KMS-11 (cell line): ENCODE measurements at regions not wholly inside any gene's neighbourhood (a gene's known extent, or its start where the extent isn't known, plus 50 kb on each side); places are given as distances from the start of the nearest gene placed in this dataset.

Experiments used
- H2AFZ ChIP-seq: fragments of 200-600 bp; sonication (generic); 2 replicates; pipeline ENCODE4 v1.6.1; 2016; ENCODE audit warnings: antibody characterized with exemption, mixed run types, low read depth
- H3K27ac ChIP-seq: fragments of 200-600 bp; sonication (generic); 2 replicates; pipeline ENCODE4 v1.6.1; 2016; ENCODE audit warnings: mild to moderate bottlenecking, mixed run types
- H3K27me3 ChIP-seq: fragments of 200-600 bp; sonication (generic); 2 replicates; pipeline ENCODE4 v1.6.1; 2017; ENCODE audit warnings: mild to moderate bottlenecking, low read depth, mixed run types, moderate library complexity; ENCODE audit not compliant: insufficient read depth
- H3K36me3 ChIP-seq: fragments of 200-600 bp; sonication (generic); 2 replicates; pipeline ENCODE4 v1.6.1; 2017; ENCODE audit warnings: mild to moderate bottlenecking, mixed run types; ENCODE audit not compliant: insufficient read depth
- H3K4me1 ChIP-seq: fragments of 200-600 bp; sonication (generic); 2 replicates; pipeline ENCODE4 v1.6.1; 2016; ENCODE audit warnings: mild to moderate bottlenecking, low read depth, mixed run types; ENCODE audit not compliant: poor library complexity, severe bottlenecking
- H3K4me2 ChIP-seq: fragments of 200-600 bp; sonication (generic); 2 replicates; pipeline ENCODE4 v1.7.0; 2016; ENCODE audit warnings: mild to moderate bottlenecking, mixed run types
- H3K4me3 ChIP-seq: fragments of 200-600 bp; sonication (generic); IDR thresholded peaks from 2 replicates; pipeline ENCODE4 v1.6.1; 2017; ENCODE audit warnings: low read depth, low read length, mixed read lengths; ENCODE audit not compliant: insufficient read depth
- H3K79me2 ChIP-seq: fragments of 200-600 bp; sonication (generic); 2 replicates; pipeline ENCODE4 v1.6.1; 2016; ENCODE audit warnings: low read depth, mixed run types; ENCODE audit not compliant: insufficient read depth
- H3K9ac ChIP-seq: fragments of 200-600 bp; sonication (generic); 2 replicates; pipeline ENCODE4 v1.6.1; 2016; ENCODE audit warnings: mild to moderate bottlenecking, mixed run types
- H4K20me1 ChIP-seq: fragments of 200-600 bp; sonication (generic); 2 replicates; pipeline ENCODE4 v1.6.1; 2016; ENCODE audit warnings: mild to moderate bottlenecking, mixed run types; ENCODE audit not compliant: insufficient read depth
- TF ChIP-seq, protein P1 (sequence below): fragments of 200-600 bp; sonication (generic); conservative IDR thresholded peaks from 2 replicates; pipeline ENCODE4 v1.6.1; 2017; ENCODE audit warnings: low read depth, mild to moderate bottlenecking, antibody characterized with exemption, low read length, moderate library complexity, mixed read lengths

DNA sequence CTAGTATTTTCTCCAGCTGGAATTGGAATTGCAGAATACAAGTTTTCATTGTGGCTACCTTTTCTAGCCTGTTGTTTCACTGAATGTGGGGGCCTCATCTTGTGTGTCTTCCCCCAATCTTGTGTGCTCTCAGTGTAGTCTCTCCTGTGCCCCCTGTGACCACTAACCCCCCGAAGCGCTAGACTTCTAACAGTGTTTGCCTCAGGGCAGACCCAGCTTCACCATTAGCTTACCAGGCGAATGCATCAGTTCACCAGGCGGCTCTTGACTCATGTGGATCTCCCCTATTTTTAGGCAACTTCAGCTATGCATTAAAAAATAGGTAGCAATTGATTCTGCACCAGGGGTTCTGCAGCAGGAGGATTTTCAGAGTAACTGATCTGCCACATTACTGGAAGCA, 376.2 kb upstream of the MEIS1 start:
- Histone ChIP-seq H3K27me3 (no peaks in the 10 kb centered on the region), H3K9ac (no peak overlapping the region), H3K36me3 (no peaks in the 10 kb centered on the region), H2AFZ (no peak overlapping the region), H3K4me2 (no peak overlapping the region), H3K4me3 (no peak overlapping the region), H3K79me2 (no peaks in the 10 kb centered on the region), H3K4me1 (no peaks in the 10 kb centered on the region), H4K20me1 (no peaks in the 10 kb centered on the region), H3K27ac (no peak overlapping the region)
- TF ChIP-seq, protein P1, sequence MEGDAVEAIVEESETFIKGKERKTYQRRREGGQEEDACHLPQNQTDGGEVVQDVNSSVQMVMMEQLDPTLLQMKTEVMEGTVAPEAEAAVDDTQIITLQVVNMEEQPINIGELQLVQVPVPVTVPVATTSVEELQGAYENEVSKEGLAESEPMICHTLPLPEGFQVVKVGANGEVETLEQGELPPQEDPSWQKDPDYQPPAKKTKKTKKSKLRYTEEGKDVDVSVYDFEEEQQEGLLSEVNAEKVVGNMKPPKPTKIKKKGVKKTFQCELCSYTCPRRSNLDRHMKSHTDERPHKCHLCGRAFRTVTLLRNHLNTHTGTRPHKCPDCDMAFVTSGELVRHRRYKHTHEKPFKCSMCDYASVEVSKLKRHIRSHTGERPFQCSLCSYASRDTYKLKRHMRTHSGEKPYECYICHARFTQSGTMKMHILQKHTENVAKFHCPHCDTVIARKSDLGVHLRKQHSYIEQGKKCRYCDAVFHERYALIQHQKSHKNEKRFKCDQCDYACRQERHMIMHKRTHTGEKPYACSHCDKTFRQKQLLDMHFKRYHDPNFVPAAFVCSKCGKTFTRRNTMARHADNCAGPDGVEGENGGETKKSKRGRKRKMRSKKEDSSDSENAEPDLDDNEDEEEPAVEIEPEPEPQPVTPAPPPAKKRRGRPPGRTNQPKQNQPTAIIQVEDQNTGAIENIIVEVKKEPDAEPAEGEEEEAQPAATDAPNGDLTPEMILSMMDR, result no peak

DNA sequence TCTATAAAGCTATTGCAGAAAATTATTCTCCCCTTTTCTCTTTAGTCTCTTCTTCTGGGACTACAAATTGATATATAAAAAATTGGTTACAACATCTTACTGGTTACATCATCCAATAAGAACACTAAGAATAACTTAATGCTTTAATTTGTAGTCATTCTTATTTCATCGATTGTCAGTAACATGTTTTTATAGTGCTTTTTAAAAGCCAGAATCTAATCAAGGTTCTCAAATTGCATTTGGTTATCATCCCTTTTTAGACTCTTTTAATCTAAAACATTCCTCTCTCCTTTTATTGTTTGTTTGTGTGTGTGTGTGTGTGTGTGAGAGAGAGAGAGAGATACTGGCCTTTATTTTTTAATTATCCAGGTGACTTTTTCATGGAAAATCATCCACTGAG, 377.1 kb upstream of the MEIS1 start:
- H3K4me2 ChIP-seq, result no peak overlapping the region
- H3K27ac ChIP-seq, result no peak overlapping the region
- no peak overlapping the region for H3K9ac ChIP-seq
- no peaks in the 10 kb centered on the region for H3K79me2 ChIP-seq
- H4K20me1 ChIP-seq, result no peaks in the 10 kb centered on the region
- no peaks in the 10 kb centered on the region for H3K36me3 ChIP-seq
- H2AFZ ChIP-seq, result no peak overlapping the region
- no peak overlapping the region for H3K4me3 ChIP-seq
- H3K4me1 ChIP-seq, result no peaks in the 10 kb centered on the region
- TF ChIP-seq, protein P1, result no peak
- H3K27me3 ChIP-seq, result no peaks in the 10 kb centered on the region

DNA sequence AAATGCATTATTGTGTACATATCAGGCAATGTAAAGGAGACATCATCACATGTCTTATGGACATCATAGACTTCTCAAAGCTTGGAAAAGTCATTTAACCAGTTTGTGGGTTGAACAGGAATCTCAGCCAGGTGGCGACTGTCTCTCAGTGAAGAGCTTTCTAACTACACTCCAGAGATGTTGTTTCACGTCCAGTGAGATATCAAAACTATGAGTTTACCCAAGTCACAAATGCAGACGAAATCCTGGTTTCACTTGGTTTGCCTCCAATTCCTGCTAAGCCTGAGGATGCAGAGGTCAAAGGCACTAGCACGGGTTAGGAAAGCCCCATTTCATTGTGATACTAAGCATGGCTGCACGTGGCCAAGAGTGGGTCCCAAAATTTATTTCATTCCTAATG, 384.5 kb upstream of the MEIS1 start:
- Histone ChIP-seq H3K36me3 (no peaks in the 10 kb centered on the region), H3K79me2 (no peaks in the 10 kb centered on the region), H2AFZ (no peak overlapping the region), H3K4me2 (no peak overlapping the region), H3K9ac (no peak overlapping the region), H3K27ac (no peak overlapping the region), H4K20me1 (no peaks in the 10 kb centered on the region), H3K4me3 (no peak overlapping the region), H3K27me3 (no peaks in the 10 kb centered on the region), H3K4me1 (peaks cover 5% of the 10 kb centered on the region)
- TF ChIP-seq, protein P1, result no peak

DNA sequence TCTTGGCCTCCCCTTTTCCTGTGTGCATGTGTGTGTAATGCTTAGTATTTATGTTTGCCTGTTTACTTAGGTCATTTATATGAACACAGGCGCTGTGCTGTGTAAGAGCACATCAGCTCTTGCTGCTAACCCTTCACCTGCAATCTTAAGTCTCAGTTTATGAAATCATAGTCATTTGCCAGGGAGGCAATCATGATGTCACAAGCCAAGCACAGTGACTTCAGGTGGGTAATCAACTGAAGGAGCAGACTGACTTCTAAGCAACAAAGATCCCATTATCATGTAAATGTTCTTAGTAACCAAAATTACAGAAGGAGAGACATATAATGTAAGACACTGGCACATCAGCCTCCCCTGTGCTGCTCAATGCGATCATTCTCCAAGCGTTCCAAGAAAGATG, 386.3 kb upstream of the MEIS1 start:
- TF ChIP-seq, protein P1, result no peak
- peaks cover 5% of the 10 kb centered on the region for H3K4me1 ChIP-seq
- no peaks in the 10 kb centered on the region for H3K27me3 ChIP-seq
- H3K27ac ChIP-seq, result no peak overlapping the region
- H3K4me3 ChIP-seq, result no peak overlapping the region
- H3K4me2 ChIP-seq, result no peak overlapping the region
- no peaks in the 10 kb centered on the region for H4K20me1 ChIP-seq
- no peaks in the 10 kb centered on the region for H3K79me2 ChIP-seq
- no peak overlapping the region for H3K9ac ChIP-seq
- no peaks in the 10 kb centered on the region for H3K36me3 ChIP-seq
- no peak overlapping the region for H2AFZ ChIP-seq
